ENCODE measurements at regions not wholly inside any gene's neighbourhood (a gene's known extent, or its start where the extent isn't known, plus 50 kb on each side); places are given as distances from the start of the nearest gene placed in this dataset.

DNA sequence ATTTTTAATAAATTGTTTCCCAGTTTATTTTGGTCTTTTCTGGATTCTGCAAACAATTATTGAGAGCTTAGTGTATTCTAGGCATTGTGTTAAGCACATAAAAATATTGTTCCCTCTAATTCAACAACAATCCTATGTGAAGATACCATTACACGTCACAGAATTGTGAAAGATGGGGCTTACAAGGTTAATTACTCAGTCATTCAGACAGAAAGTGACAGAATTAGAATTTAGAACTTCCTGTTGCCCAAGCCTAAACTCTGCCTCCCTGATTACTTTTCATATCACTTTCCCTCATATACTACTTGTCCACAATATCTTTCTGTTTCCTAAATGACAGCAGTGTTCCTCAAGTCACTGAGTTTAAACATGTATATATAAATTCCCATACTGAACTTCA is 186.7 kb upstream of the VEGFC start:
- DNase-seq (ENCODE audit: low read depth in 2 of 2), result no peak

DNA sequence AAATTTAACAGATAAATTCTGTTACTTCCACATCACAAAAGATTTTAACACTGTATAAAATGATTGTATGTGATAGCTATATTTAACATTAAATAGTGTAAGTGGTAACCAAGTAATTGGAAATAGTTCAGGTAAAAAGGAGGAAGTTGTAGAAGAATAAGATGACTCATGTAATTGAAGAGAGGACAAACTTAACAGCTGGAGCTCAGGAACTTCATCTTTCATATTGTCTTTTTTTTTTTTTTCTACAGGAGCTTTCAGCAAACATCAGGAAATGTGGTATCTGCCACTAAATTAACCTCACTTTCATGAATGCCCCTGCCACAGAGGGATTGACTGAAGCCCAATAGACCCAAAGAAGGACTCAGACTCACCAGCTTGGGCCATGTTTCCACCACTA is 188.4 kb upstream of the VEGFC start:
- no peak for DNase-seq (ENCODE audit: low read depth in 2 of 2)

DNA sequence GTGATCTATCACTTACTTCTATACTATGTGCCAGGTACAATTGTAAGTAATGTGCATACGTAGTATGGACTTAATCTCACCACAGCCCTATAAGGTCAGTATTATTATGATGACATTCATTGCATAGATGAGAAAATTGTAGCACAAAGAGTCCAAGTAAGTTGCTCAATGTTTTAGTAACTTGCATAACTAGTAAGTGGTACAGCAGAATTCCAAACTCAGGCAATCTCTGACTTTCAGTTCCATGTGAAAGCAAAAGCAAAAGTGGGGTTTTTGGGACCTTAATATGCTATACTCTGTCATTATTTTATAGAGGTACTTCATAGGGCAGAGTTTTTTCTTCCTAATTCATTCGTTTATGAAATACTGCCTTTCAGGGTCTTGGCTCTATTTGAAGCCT is 188.8 kb upstream of the VEGFC start:
- no peak for DNase-seq (ENCODE audit: low read depth in 2 of 2)

DNA sequence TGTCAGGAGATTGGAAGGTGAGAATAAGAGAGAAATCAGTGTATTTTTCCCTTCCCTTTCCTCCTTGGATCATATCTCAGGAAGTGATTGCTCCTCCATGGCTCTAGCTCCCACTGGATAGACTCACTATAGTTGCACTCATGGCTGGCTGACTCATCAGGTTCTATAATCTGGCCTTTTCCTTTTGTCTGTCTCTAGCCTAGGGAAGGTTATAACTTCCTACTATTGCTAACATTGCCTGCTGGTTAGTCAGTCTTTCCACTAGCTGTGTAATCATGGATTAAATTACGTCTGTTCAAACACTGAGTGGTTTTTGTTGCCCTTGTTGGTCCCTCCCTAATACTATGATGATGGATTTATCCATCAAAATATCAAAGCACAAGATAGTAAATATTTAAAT is 195.5 kb upstream of the VEGFC start:
- DNase-seq (ENCODE audit: low read depth in 2 of 2), result no peak

DNA sequence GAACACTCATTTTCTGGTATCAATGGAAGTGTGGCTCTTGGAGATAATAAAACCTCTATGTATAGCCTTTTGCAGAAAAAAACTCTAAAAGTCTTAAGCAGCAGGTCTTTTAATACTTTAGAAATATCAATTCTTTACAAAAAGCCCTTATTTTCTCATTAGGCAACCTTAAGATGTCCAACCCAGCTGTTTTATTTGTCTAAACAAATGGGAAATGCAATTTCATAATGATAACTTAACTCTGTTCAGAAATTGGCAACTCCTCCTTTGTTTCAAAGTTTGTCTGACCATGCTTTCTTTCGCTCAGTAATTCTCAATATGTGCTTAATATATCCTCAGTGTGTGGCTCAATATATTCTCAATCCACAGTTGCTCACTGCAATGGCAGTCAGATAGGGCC is 196.5 kb upstream of the VEGFC start:
- DNase-seq (ENCODE audit: low read depth in 2 of 2), result no peak

DNA sequence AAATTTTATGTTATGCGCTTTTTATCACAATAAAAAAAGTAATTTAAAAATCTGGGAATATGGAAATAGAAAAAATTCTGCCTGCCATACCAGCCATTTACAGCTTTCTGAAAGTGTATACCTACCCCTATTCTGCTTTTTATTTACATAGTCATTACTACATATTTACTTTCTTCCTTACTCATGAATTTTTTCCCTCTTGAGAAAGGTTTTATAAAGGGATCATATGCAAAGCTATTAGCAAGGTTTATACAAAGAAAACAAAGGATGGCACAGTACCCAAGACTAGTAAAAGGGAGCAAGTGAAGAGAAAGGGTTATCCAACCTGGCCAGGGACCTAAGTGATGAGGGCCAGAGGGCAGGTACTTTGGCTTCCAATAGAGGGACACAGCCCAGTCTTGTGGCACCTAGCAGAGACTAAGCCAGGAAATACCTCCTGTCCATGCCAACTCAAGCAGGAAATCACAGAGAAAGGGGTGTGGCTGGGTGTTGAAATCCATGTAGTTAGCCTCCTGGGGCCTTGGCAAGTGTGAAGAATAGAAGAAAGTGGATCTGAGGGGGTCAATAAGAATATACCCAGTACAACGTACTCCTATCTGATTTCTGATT is 207.3 kb upstream of the VEGFC start:
- DNase-seq (ENCODE audit: low read depth in 2 of 2), result no peak

DNA sequence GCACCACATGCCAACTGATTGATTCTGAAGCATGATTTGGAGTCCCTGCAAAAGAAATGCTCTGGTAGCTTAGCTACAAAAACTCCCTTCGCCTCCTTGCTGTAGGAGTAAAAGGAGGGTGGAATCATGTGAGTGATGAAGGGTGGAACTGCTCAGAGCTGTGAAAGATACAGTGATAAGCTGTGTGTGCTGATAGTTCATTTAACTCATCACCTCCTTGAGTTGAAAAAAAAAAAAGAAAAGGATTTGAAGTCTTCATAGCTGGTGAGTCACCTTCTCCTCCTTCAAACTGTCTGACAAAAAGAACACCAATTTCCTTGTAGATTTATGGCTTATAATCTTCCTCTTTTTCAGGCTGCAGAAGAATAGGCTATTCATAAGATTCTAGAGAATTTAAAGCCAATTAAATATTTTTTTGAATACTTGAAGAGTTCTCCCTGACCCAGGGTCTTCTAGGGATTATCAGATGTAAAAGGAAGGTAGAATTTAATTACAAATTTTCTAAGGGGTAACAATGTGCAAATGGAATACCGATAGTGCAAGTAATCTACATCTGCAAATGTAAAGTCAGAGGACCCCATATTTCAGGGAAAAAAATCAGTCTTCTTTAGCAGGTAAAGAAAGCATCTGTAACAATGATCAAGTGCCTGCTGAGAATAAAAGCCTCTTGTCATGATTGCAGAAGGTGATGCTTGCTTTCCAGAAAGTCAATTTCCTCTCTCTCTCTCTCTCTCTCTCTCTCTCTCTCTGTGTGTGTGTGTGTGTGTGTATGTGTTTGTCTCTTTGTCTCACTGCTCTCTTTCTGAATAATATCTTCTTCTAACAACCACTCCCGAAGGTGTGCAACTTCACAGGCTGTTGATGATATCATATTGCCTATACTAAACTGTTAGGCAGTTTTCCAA is 208.8 kb upstream of the VEGFC start:
- DNase-seq (ENCODE audit: low read depth in 2 of 2), result no peak

DNA sequence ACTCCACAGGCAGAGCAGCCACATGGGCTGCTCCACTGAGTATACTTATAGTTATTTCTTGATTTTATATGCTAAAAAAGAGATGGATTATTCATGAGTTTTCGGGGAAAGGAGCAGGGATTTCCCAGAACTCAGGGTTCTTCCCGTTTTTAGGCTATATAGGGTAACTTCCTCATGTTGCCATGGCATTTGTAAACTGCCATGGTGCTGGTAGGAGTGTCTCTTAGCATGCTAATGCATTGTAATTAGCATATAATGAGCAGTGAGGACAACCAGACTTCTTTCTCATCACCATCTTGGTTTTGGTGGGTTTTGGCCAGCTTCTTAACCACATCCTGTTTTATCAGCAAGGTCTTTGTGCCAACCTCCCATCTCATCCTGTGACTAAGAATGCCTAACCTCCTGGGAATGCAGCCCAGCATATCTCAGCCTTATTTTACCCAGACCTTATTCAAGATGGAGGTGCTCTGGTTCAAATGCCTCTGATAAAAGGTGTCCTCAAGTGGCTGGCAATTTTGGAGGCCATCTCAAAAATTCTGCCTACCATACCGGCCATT is 213.0 kb upstream of the VEGFC start:
- no peak for DNase-seq (ENCODE audit: low read depth in 2 of 2)

DNA sequence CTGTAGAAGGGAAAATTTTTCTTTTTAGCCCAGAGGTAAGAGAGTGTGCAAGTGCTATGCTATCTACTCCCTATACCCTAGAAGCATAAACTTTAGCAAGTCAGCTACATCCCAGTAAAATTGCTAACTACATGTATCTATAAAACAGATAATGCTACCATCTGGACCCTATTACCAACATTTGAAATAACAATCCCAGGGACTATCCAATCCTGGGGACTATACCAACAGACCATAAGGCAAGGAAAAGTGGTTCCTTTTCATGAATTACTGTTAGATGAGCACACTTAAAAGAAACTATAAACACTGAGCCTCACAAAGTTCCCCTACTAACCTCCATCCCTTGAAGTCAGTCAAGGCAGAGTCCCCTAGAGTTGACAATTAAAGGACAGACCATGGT is 213.6 kb upstream of the VEGFC start:
- DNase-seq (ENCODE audit: low read depth in 2 of 2), result no peak

DNA sequence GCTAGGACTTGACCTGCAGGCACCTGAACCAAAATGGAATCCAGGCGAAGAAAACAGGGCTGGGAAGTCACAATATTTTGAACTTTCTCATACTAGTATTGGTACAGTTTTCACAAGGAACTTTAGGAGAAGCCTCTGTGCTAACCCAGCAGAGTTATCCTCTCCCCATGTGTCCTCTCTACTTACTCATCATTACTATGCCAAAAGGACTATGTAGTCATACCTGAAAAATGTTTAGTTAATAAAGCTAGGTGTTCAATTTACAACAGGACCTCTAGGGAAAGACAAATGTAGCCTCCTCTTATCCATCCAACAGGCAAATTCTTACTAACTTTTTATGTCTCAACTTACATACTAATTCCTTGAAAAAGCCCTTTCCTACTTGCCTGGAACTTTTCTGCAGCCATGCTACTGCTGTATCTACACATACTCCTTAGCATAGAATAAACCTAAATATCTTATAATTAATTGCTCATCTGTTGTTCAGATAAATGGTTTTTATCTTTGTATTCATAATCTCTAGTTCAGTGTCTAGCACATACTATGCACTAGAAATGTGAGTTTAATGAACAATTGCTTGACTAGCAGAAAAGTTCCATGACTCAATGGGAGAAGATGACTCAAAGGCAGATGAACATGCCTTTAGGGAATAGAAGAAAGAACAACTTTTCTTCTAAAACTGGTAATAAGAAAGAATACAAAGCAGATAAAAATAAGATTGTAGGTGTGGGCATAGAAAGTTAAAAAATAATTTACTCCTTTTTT is 215.5 kb upstream of the VEGFC start:
- no peak for DNase-seq (ENCODE audit: low read depth in 2 of 2)

DNA sequence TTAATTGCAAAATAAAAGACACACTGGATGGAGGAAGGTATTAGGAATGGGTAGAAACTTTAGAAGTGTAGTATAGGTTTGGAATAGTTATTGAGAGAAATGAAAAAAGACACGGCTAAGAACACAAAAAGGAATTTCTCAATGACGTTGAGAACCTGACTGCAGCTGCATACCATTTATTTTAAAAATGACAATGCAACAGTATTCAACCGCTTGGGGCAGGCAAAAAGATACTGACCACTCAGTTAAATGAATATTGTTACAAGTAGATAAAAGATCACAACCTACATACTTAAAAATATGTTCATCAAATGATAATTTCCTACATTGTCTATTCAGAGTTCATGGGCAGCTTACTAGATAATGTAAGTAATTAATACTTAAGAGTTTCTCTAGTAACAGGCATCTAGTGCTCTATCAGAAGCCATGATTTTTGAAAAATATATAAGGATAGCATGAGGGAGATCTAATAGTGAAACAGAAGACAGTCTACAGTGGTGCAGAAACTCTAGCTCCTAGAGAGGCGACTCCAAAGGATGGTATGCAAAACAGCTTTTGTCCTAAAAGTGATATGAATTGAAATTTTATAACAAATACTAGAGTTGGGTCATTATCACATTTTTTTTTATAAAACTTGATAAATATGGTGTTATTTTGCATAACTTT is 216.2 kb upstream of the VEGFC start:
- DNase-seq (ENCODE audit: low read depth in 2 of 2), result no peak

DNA sequence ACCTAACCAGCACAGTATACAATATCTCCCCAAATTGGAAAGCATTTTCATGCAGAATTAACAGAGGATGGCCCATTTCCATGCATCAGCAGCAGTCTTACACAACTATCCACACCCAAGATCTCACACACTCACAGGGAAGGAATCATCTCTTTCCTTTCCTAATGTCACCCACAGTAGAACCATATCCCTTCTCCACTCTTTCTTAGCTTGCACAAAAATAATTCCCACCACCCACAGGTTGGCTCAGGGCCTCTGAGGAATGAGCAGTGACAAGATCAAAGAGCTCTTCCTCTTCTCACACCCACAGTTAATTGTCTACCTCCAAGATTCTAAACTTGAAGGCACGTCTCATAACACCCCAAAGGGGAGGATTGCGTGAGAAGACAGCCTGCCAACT is 217.7 kb upstream of the VEGFC start:
- no peak for DNase-seq (ENCODE audit: low read depth in 2 of 2)

DNA sequence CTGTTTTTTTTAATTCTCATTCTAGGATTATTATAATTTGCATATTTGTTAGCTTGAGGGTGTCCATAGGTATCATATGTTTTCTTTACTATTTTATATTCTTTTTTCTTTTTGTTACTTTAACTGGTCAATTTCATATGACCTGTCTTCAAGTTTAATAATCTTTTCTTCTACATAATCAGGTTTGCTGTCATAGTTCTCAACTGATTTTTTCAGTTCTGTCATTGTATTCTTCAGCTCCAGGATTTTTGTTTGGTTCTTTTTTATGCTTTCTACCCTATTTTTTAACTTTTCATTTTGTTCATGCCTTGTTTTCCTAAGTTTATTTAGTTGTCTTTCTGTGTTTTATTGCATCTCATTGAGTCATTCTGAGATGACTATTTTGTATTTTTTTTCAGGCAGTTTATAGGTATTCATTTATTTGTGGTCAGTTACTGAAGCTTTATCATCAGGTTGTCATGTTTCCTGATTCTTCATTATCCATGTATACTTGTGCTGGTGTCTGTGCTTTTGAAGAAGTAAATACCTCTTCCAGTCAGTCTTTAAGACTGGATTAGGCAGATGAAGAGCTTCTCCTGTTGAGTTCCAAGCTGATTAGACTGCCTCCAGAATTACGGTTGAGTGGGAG is 220.3 kb upstream of the VEGFC start:
- no peak for DNase-seq (ENCODE audit: low read depth in 2 of 2)

DNA sequence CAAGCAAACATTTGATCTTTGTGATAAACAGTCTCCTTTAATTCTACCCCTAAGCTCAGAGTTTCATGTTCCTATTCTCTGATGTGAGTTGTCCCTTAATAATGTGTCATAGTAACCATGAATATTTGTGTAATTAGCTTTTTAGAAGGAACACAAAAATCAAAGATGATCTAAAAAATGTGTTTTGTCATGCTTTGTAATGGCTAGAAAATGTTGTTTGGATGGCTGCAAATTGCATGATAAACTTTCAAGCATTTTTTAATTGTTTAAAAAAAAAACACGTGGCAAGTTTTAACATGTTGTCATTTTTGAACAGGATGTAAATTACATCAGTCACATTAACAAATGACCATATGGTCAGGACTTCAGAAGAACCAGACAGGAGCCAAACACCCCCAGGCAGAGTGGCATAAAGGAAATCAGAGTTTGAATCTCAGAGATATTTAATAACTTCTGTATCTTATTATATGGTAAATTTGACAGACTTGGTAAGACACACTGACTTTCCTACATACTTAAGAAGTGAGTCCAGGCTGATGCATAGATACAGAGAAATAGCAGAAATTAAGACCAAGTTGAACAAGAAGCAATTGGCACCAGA is 223.9 kb upstream of the VEGFC start:
- no peak for DNase-seq (ENCODE audit: low read depth in 2 of 2)

DNA sequence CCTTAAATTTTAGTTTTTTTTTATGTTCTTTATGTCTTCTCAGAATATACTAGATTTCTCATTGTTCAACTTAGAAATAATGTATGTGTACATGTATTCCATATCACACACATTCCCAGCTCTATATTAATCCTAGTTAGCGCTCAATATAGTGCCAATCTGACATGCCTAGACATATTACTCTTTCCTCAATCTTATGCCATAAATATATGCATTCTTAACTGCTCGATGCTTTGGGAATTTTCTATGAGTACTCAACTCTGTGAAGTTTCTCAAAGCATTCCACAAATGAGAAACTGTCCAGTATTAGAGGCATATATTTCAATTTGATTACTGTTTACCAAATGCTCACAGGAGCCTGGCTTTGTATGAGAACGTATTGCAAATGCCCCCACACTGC is 231.2 kb upstream of the VEGFC start:
- DNase-seq (ENCODE audit: low read depth in 2 of 2), result no peak

DNA sequence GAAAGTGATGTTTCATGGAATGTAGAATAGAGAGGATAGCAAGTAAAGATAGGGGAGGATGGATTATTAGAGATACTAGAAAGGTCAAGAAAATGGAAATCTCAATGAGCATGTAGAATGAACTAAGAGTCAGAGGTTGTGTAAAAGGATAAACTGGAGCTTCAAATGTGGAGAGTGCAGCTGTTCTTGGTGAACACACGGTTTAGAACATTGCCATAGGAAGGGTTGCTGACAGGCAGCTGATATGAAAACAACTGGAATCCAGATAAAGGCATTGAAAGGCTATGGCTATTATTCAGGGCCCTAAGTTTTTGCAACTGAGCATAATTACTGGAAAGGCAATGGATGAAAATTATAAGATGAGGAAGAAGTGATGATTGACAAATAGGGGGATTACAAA is 239.6 kb upstream of the VEGFC start:
- DNase-seq (ENCODE audit: low read depth in 2 of 2), result no peak

DNA sequence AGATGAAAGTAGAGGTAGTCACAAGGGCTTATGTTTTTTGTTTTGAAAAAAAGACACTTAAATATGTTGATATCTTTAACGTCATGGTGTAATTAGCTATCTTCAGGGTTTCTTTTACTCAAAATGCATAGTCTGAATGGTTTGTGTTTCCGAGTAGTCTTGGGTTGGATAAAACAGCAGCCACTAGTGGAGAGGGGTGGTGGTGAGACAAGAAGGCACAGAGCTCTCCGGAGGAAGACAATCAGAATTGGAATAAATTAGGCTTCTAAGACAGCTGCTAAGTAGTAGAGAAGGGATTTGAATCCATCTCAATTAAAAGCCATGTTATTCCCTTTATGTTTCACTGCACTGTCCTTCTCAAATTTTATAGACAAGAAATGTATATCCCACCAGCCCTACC is 240.4 kb upstream of the VEGFC start:
- no peak for DNase-seq (ENCODE audit: low read depth in 2 of 2)

DNA sequence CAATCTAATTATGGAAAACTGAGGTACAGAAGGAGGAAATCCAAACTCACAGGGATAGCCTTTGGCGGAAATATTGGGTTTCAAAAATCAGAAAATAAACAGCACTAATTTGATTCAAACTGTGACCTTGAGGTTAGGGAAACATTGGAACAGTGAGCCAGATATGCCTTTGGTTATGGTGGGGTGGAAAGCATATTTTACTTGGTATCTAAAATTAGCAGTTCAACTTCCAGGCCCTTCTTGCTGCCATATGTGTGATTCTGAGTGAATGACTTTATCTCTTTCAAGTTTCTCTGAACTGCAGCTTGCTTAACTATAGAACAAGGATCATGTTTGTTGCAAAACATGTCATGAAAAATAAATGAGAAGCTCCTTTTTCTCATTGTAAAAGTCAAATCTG is 240.9 kb upstream of the VEGFC start:
- DNase-seq (ENCODE audit: low read depth in 2 of 2), result no peak

DNA sequence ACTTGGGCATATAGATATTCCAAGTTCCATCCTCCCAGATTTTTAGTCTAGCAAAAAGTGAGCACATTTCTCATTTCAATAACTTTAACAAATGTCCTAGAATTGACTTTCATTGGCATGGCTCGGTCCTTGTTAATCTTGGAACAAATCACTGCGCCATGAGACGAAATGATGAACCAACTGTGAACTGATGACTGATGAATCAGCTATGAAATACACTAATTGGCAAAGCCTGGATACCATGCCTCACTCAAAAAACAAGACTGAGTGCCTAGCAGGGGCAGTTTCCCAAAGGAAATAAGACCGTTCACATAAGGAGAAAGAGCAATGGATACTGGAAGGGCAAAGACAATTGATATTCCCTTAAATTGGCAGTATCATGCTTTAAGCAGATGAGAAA is 248.6 kb upstream of the VEGFC start:
- DNase-seq (ENCODE audit: low read depth in 2 of 2), result no peak

DNA sequence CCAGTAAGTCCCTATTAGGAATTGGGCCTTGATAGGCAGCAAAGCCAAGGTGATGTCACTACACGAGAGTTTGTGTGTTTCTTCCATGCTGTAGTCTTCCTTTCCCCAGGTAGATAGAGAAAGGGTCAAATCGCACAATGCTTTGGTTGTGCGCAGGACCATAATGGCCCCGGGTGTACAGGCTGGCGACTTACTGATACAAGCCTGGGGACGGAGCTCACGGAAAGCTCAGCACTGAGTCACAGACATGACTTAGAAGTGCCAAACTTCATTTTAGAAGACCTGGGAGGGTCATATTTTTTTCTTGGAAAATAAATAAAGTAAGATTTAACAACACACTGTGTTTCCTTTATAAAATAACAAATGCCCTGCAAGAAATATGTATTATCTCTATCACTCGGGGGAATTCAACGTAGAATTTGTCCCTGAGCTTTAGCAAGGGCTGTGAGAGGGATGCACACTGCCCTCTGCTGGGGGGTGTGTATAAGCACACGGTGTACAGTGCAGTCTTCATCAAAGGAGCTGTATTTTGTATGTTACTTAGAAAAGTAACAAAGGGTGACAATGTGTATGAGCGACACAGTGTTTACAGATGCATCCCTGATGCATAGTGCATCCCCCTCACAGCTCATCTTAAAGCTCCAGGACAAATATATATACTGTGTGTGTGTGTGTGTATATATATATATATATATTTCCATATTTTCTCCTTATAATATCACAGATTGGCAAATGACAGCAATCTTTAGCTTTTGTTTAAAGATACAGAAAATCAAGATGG is 254.5 kb upstream of the VEGFC start:
- peak; percentile 41 to 53 for DNase-seq (ENCODE audit: low read depth in 2 of 2)
